GM23338 (cell line): ENCODE measurements at regions not wholly inside any gene's neighbourhood (a gene's known extent, or its start where the extent isn't known, plus 50 kb on each side); places are given as distances from the start of the nearest gene placed in this dataset.

Source experiments
- ATAC-seq: fragments of 200-7000 bp; cut with Tn5 transposase; 3 replicates; pipeline ENCODE4 v1.9.1; 2020
- DNase-seq: peaks from one replicate; pipeline ENCODE4 v3.0.0-alpha.2; 2015; ENCODE audit warnings: low spot score
- H2AFZ ChIP-seq: fragments of 200-600 bp; sonication (generic); 2 replicates; pipeline ENCODE4 v1.8.0; 2016; ENCODE audit warnings: antibody characterized with exemption, mild to moderate bottlenecking, moderate library complexity
- H3F3A ChIP-seq: fragments of 200-600 bp; sonication (generic); replicated peaks from 2 replicates; pipeline ENCODE4 v1.8.0; 2017; ENCODE audit warnings: antibody characterized with exemption, mixed run types, low read depth
- H3K27ac ChIP-seq: fragments of 200-600 bp; sonication (generic); 2 replicates; pipeline ENCODE4 v1.6.1; 2016; ENCODE audit warnings: low read depth
- H3K27me3 ChIP-seq: fragments of 200-600 bp; sonication (generic); 2 replicates; pipeline ENCODE4 v1.8.0; 2016; ENCODE audit warnings: mild to moderate bottlenecking, mixed run types, moderate library complexity; ENCODE audit not compliant: insufficient read depth
- H3K36me3 ChIP-seq: fragments of 200-600 bp; sonication (generic); 2 replicates; pipeline ENCODE4 v1.8.0; 2016; ENCODE audit warnings: mild to moderate bottlenecking; ENCODE audit not compliant: insufficient read depth
- H3K4me1 ChIP-seq: fragments of 200-600 bp; sonication (generic); 2 replicates; pipeline ENCODE4 v1.8.0; 2016; ENCODE audit warnings: mild to moderate bottlenecking, moderate library complexity; ENCODE audit not compliant: insufficient read depth
- H3K4me2 ChIP-seq: fragments of 200-600 bp; sonication (generic); 2 replicates; pipeline ENCODE4 v1.7.1; 2017; ENCODE audit warnings: mixed run types
- H3K4me3 ChIP-seq: fragments of 200-600 bp; sonication (generic); 2 replicates; pipeline ENCODE4 v1.6.1; 2016; ENCODE audit warnings: mixed run types
- H3K79me2 ChIP-seq: fragments of 200-600 bp; sonication (generic); replicated peaks from 2 replicates; pipeline ENCODE4 v1.8.0; 2017; ENCODE audit warnings: mild to moderate bottlenecking; ENCODE audit not compliant: insufficient read depth
- H3K9me2 ChIP-seq: fragments of 200-600 bp; sonication (generic); 2 replicates; pipeline ENCODE4 v1.8.0; 2017; ENCODE audit not compliant: insufficient read depth
- H4K20me1 ChIP-seq: fragments of 200-600 bp; sonication (generic); replicated peaks from 2 replicates; pipeline ENCODE4 v1.8.0; 2017; ENCODE audit warnings: mild to moderate bottlenecking; ENCODE audit not compliant: insufficient read depth
- H3K27ac Mint-ChIP-seq: 2 replicates; pipeline ENCODE4 v1.8.0; 2020; ENCODE audit warnings: inconsistent platforms, mild to moderate bottlenecking, moderate library complexity, mixed read lengths
- H3K27me3 Mint-ChIP-seq: 3 replicates; pipeline ENCODE4 v1.8.0; 2022; ENCODE audit warnings: low read depth, mild to moderate bottlenecking, moderate library complexity, mixed read lengths, inconsistent platforms; ENCODE audit not compliant: insufficient read depth, poor library complexity
- H3K36me3 Mint-ChIP-seq: 3 replicates; pipeline ENCODE4 v1.8.0; 2021; ENCODE audit warnings: low read depth, mild to moderate bottlenecking, inconsistent platforms, moderate library complexity, mixed read lengths
- H3K4me1 Mint-ChIP-seq: 3 replicates; pipeline ENCODE4 v1.8.0; 2020; ENCODE audit warnings: mild to moderate bottlenecking, inconsistent platforms, mixed read lengths
- H3K4me3 Mint-ChIP-seq: 3 replicates; pipeline ENCODE4 v1.8.0; 2021; ENCODE audit warnings: moderate library complexity, mild to moderate bottlenecking, inconsistent platforms, mixed read lengths
- H3K9me3 Mint-ChIP-seq: 3 replicates; pipeline ENCODE4 v1.8.0; 2020; ENCODE audit warnings: moderate library complexity, mild to moderate bottlenecking, inconsistent platforms, mixed read lengths
- CTCF ChIP-seq, 2 experiments: fragments of 200-600 bp in 1 of 2; sonication (generic) in 1 of 2; conservative IDR thresholded peaks; 2 replicates each; pipeline versions ENCODE4 v1.5.1 to v1.6.1; 2016 to 2017; ENCODE audit warnings: antibody characterized with exemption in 2 of 2, low read depth in 2 of 2, mild to moderate bottlenecking in 2 of 2, moderate library complexity in 1 of 2
- EZH2 ChIP-seq: fragments of 200-600 bp; sonication (generic); IDR thresholded peaks from one replicate; pipeline ENCODE4 v1.8.0; 2017; ENCODE audit warnings: antibody characterized with exemption, mild to moderate bottlenecking, low read depth; ENCODE audit not compliant: unreplicated experiment
- EZH2phosphoT487 ChIP-seq: fragments of 200-600 bp; sonication (generic); IDR thresholded peaks from one replicate; pipeline ENCODE4 v1.8.1; 2018; ENCODE audit warnings: antibody characterized with exemption; ENCODE audit not compliant: unreplicated experiment
- JUNB ChIP-seq: IDR thresholded peaks from one replicate; pipeline ENCODE4 v1.6.1; 2016; ENCODE audit warnings: antibody characterized with exemption; ENCODE audit not compliant: unreplicated experiment
- NANOG ChIP-seq: IDR thresholded peaks from 2 replicates; pipeline ENCODE4 v1.6.1; 2016; ENCODE audit warnings: antibody characterized with exemption, borderline replicate concordance
- REST ChIP-seq: IDR thresholded peaks from one replicate; pipeline ENCODE4 v1.6.1; 2018; ENCODE audit warnings: antibody characterized with exemption; ENCODE audit not compliant: unreplicated experiment
- STAT1 ChIP-seq: IDR thresholded peaks from one replicate; pipeline ENCODE4 v1.6.1; 2016; ENCODE audit warnings: antibody characterized with exemption; ENCODE audit not compliant: unreplicated experiment
- ZNF114 ChIP-seq: fragments of 250-450 bp; sonication (Bioruptor Pico); IDR thresholded peaks from 2 replicates; pipeline ENCODE4 v1.5.0; 2020; ENCODE audit warnings: mild to moderate bottlenecking, moderate library complexity
- ZNF462 ChIP-seq: fragments of 250-450 bp; sonication (Bioruptor Pico); IDR thresholded peaks from 2 replicates; pipeline ENCODE4 v1.5.0; 2020; ENCODE audit warnings: mild to moderate bottlenecking, moderate library complexity

GRCh38 chr2:180520921-180521581 is 459.4 kb upstream of the UBE2E3 start:
- DNase-seq = no peak
- no peaks in the 10 kb centered on the region for H3K4me1 ChIP-seq
- H3K4me2 ChIP-seq = no peak overlapping the region
- TF ChIP-seq ZNF462 (CRISPR knock-in tag) (no peak), CTCF (conservative IDR thresholded peaks at IDR 0.05; ENCODE audit: low read depth in 2 of 2) (no peak), ZNF114 (no peak), JUNB (no peak), EZH2phosphoT487 (no peak), REST (no peak), STAT1 (no peak), EZH2 (no peak), NANOG (no peak)
- peaks cover 15% of the 10 kb centered on the region for H3K4me1 Mint-ChIP-seq
- no peaks in the 10 kb centered on the region for H4K20me1 ChIP-seq
- no peaks in the 10 kb centered on the region for H3K79me2 ChIP-seq
- no peaks in the 10 kb centered on the region for H3K9me2 ChIP-seq
- H3K27me3 ChIP-seq = no peaks in the 10 kb centered on the region
- no peaks in the 10 kb centered on the region for H3K36me3 ChIP-seq
- no peak overlapping the region for H3K4me3 ChIP-seq
- H3F3A ChIP-seq = no peaks in the 10 kb centered on the region
- no peaks in the 10 kb centered on the region for H3K36me3 Mint-ChIP-seq
- H3K4me3 Mint-ChIP-seq = no peak overlapping the region
- H2AFZ ChIP-seq = peak overlapping the region; percentile 38; the same call in 1 of the 2 replicates
- no peak overlapping the region for H3K27ac Mint-ChIP-seq
- peaks cover 3% of the 10 kb centered on the region; the same call in 1 of the 3 replicates for H3K9me3 Mint-ChIP-seq
- H3K27ac ChIP-seq = no peak overlapping the region
- no peak for ATAC-seq
- no peaks in the 10 kb centered on the region for H3K27me3 Mint-ChIP-seq
